Tibial nerve (tissue), 4 donors: ENCODE measurements at regions not wholly inside any gene's neighbourhood (a gene's known extent, or its start where the extent isn't known, plus 50 kb on each side); places are given as distances from the start of the nearest gene placed in this dataset.

Experiments used
- DNase-seq, 2 donors: peaks; one replicate each; pipeline ENCODE4 v3.0.0-alpha.2; 2019; ENCODE audit warnings: low spot score in 2 of 2
- H3K27ac ChIP-seq, 4 donors: fragments of 200-600 bp; sonication (generic) in 3 of 4; one replicate each; pipeline ENCODE4 v1.5.1; 2017 to 2019; ENCODE audit warnings: mild to moderate bottlenecking in 1 of 4
- H3K27me3 ChIP-seq, 2 donors: fragments of 200-600 bp; sonication (generic) in 1 of 2; one replicate each; pipeline versions ENCODE4 v1.5.1 to v1.6.0; 2017 to 2019
- H3K36me3 ChIP-seq, 3 donors: fragments of 200-600 bp; sonication (generic); one replicate each; pipeline ENCODE4 v1.5.1; 2018 to 2019
- H3K4me1 ChIP-seq, 4 donors: fragments of 200-600 bp; sonication (generic) in 3 of 4; one replicate each; pipeline ENCODE4 v1.5.1; 2017 to 2019
- H3K4me3 ChIP-seq, 4 donors: fragments of 200-600 bp; sonication (generic) in 3 of 4; one replicate each; pipeline ENCODE4 v1.5.1; 2017 to 2019; ENCODE audit warnings: mild to moderate bottlenecking in 1 of 4, moderate library complexity in 1 of 4
- H3K9me3 ChIP-seq, 4 donors: fragments of 200-600 bp; sonication (generic) in 3 of 4; one replicate each; pipeline ENCODE4 v1.5.1; 2017 to 2019
- CTCF ChIP-seq, 5 experiments: fragments of 200-600 bp in 3 of 5; fragments of 450-650 bp in 2 of 5; sonication (generic) in 3 of 5; IDR thresholded peaks; one replicate each; pipeline ENCODE4 v1.5.1; 2016 to 2019; ENCODE audit warnings: antibody characterized with exemption in 5 of 5, mild to moderate bottlenecking in 3 of 5, moderate library complexity in 2 of 5
- EP300 ChIP-seq, 2 donors: sonication (generic); formaldehyde crosslinking; IDR thresholded peaks; one replicate each; pipeline ENCODE4 v1.6.1; 2017; ENCODE audit warnings: antibody characterized with exemption in 2 of 2, mild to moderate bottlenecking in 1 of 2
- POLR2A ChIP-seq, 2 donors: fragments of 450-650 bp; IDR thresholded peaks; one replicate each; pipeline ENCODE4 v1.6.1; 2017; ENCODE audit warnings: antibody characterized with exemption in 2 of 2, mild to moderate bottlenecking in 2 of 2, moderate library complexity in 2 of 2
- WGBS, 2 donors: methylation state at CpG; one replicate each; pipeline ENCODE4 v1.1.5; 2018; 5-methylcytosine and 5-hydroxymethylcytosine counted together

- Histone ChIP-seq H3K9me3 (no peaks in the 10 kb centered on the region), H3K27ac (no peak overlapping the region), H3K27me3 (peaks cover 0 to 4% of the 10 kb centered on the region in 2 donors), H3K36me3 (no peaks in the 10 kb centered on the region), H3K4me1 (peaks cover 0 to 12% (median 4%) of the 10 kb centered on the region in 4 donors), H3K4me3 (no peak overlapping the region)
- no peak for TF ChIP-seq POLR2A (IDR thresholded peaks at IDR 0.05)
- TF ChIP-seq EP300 (IDR thresholded peaks at IDR 0.05), result no peak
- TF ChIP-seq CTCF (IDR thresholded peaks at IDR 0.05), result no peak
- no peak for DNase-seq
- WGBS, 2 donors, result 74 to 84% methylated on average over 9 to 16 of the region's 16 CpGs
These were observed 109.4 kb upstream of the GPR26 start for GRCh38 chr10:123556736-123557135.

- WGBS, 2 donors, result 72 to 77% methylated on average over 8 of the region's 8 CpGs
- no peaks in the 10 kb centered on the region for H3K9me3 ChIP-seq
- no peaks in the 10 kb centered on the region for H3K36me3 ChIP-seq
- H3K27me3 ChIP-seq, result peaks cover 0 to 4% of the 10 kb centered on the region in 2 donors
- no peak overlapping the region for H3K4me3 ChIP-seq
- H3K27ac ChIP-seq, result no peak overlapping the region
- DNase-seq, result no peak
- H3K4me1 ChIP-seq, result peaks cover 0 to 12% (median 4%) of the 10 kb centered on the region in 4 donors
- TF ChIP-seq CTCF (IDR thresholded peaks at IDR 0.05), result no peak
- TF ChIP-seq EP300 (IDR thresholded peaks at IDR 0.05), result no peak
- no peak for TF ChIP-seq POLR2A (IDR thresholded peaks at IDR 0.05)
These were observed 108.6 kb upstream of the GPR26 start for GRCh38 chr10:123557366-123558108.

DNA sequence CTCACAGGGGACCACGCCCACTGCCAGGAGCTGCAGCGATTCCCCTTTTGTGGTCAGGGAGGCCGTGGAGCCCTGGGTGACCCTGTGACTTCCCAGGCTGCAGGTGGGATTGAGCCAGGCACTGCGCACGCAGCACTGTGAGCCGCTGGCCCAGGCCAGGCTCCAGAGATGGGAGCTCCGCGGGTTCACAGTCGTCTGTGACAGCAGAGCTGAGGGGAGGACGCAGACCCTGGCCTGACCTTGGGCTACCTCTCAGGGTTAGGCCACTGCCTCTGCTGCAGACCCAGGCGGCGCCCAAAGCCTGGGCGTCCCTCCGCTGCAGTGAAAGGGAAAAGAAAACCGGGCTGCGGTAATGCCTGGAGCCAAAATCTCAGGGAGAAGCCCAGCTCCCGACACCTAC is 107.5 kb upstream of the GPR26 start:
- H3K27me3 ChIP-seq, result peaks cover 0 to 4% of the 10 kb centered on the region in 2 donors
- no peaks in the 10 kb centered on the region for H3K9me3 ChIP-seq
- no peak for DNase-seq
- TF ChIP-seq EP300 (IDR thresholded peaks at IDR 0.05), result no peak
- no peak for TF ChIP-seq POLR2A (IDR thresholded peaks at IDR 0.05)
- TF ChIP-seq CTCF (IDR thresholded peaks at IDR 0.05), result no peak
- peak overlapping the region in 3 of 4 donors; percentile 65 to 84 (median 82) for H3K27ac ChIP-seq
- H3K36me3 ChIP-seq, result no peaks in the 10 kb centered on the region
- H3K4me3 ChIP-seq, result no peak overlapping the region
- WGBS, 2 donors, result 60 to 62% methylated on average over 16 to 17 of the region's 17 CpGs
- peaks cover 0 to 12% (median 4%) of the 10 kb centered on the region in 4 donors for H3K4me1 ChIP-seq

DNA sequence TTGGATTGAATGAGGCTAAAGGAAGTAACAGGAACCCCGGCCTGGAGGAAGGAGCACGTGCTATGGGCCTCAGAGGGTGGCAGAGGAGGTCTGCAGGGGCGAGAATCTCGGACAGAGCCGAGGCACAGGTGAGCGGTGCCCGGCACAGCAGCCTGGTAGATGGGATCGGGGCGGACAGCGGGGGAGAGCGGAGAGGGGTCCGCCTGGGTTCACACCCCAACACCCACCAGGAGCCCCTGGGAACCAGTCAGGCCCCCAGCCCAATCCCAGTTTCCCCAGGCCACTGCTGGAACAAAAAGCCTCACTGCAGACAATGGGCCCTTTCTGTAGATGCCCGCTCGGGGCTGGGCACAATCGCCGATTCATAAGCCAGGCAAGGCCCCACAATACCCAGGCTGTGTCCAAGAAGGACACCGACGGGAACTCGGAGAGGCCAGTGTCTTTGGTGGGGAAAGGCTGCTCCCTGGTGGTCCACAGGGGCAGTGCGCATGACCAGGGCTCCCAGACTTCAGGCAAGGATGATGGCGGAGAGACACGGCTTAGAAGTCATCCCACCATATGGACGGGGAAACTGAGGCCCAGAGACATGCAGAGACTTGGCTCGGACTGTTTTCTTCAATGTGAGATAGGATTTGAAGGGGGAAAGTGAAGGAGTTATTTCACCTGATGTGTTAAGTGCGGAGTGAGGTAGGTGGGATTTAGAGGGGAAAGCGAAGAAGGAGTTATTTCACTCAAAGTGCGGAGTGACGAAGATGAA is 106.9 kb upstream of the GPR26 start:
- no peaks in the 10 kb centered on the region for H3K9me3 ChIP-seq
- WGBS, 2 donors, result 32 to 35% methylated on average over 15 to 27 of the region's 28 CpGs
- H3K27me3 ChIP-seq, result peaks cover 0 to 4% of the 10 kb centered on the region in 2 donors
- H3K27ac ChIP-seq, result peak overlapping the region in 3 of 4 donors; percentile 65 to 84 (median 82)
- no peak overlapping the region for H3K4me3 ChIP-seq
- TF ChIP-seq CTCF (IDR thresholded peaks at IDR 0.05) (peak; percentile 94 to 98 (median 95)), EP300 (IDR thresholded peaks at IDR 0.05) (peak; percentile 20 to 37), POLR2A (IDR thresholded peaks at IDR 0.05) (no peak)
- DNase-seq, result peak; percentile 46 to 72
- no peaks in the 10 kb centered on the region for H3K36me3 ChIP-seq
- peaks cover 0 to 12% (median 4%) of the 10 kb centered on the region in 4 donors for H3K4me1 ChIP-seq

GRCh38 chr10:123559823-123560092 is 106.4 kb upstream of the GPR26 start:
- peaks cover 0 to 12% (median 4%) of the 10 kb centered on the region in 4 donors for H3K4me1 ChIP-seq
- WGBS, 2 donors, result 60 to 76% methylated on average over 7 of the region's 7 CpGs
- no peaks in the 10 kb centered on the region for H3K9me3 ChIP-seq
- H3K36me3 ChIP-seq, result no peaks in the 10 kb centered on the region
- H3K27me3 ChIP-seq, result peaks cover 0 to 4% of the 10 kb centered on the region in 2 donors
- DNase-seq, result no peak
- no peak for TF ChIP-seq POLR2A (IDR thresholded peaks at IDR 0.05)
- no peak for TF ChIP-seq EP300 (IDR thresholded peaks at IDR 0.05)
- no peak for TF ChIP-seq CTCF (IDR thresholded peaks at IDR 0.05)
- H3K4me3 ChIP-seq, result no peak overlapping the region
- no peak overlapping the region for H3K27ac ChIP-seq
